IMR-90 (cell line): ENCODE measurements at regions not wholly inside any gene's neighbourhood (a gene's known extent, or its start where the extent isn't known, plus 50 kb on each side); places are given as distances from the start of the nearest gene placed in this dataset.

ENCODE experiments used
- BHLHE40 ChIP-seq: fragments of 150-350 bp; IDR thresholded peaks from 2 replicates; pipeline ENCODE4 v1.6.1; 2016; ENCODE audit warnings: mild to moderate bottlenecking, low read depth, low read length
- CEBPB ChIP-seq: IDR thresholded peaks from 2 replicates; pipeline ENCODE4 v1.6.1; 2012; ENCODE audit warnings: low read depth, low read length, improper control_type of control experiment
- CHD1 ChIP-seq: IDR thresholded peaks from 2 replicates; pipeline ENCODE4 v1.6.1; 2012; ENCODE audit warnings: low read depth, low read length, improper control_type of control experiment
- CTCF ChIP-seq: conservative IDR thresholded peaks from 2 replicates; pipeline ENCODE4 v1.5.1; 2012; ENCODE audit warnings: mild to moderate bottlenecking, low read depth, low read length, improper control_type of control experiment
- ELK1 ChIP-seq: fragments of 150-350 bp; IDR thresholded peaks from 2 replicates; pipeline ENCODE4 v1.6.1; 2016; ENCODE audit warnings: low read depth, mild to moderate bottlenecking, low read length, moderate library complexity, borderline replicate concordance
- FOS ChIP-seq: fragments of 150-350 bp; IDR thresholded peaks from 2 replicates; pipeline ENCODE4 v1.6.1; 2016; ENCODE audit warnings: low read depth, low read length
- MAZ ChIP-seq: IDR thresholded peaks from 2 replicates; pipeline ENCODE4 v1.6.1; 2012; ENCODE audit warnings: low read depth, mild to moderate bottlenecking, low read length, improper control_type of control experiment, moderate library complexity, borderline replicate concordance
- MXI1 ChIP-seq: IDR thresholded peaks from 2 replicates; pipeline ENCODE4 v1.6.1; 2012; ENCODE audit warnings: low read depth, mild to moderate bottlenecking, low read length, moderate library complexity, borderline replicate concordance
- POLR2A ChIP-seq: IDR thresholded peaks from 2 replicates; pipeline ENCODE4 v1.6.1; 2012; ENCODE audit warnings: mild to moderate bottlenecking, low read depth, low read length
- RAD21 ChIP-seq: IDR thresholded peaks from 2 replicates; pipeline ENCODE4 v1.6.1; 2012; ENCODE audit warnings: low read length, improper control_type of control experiment
- RCOR1 ChIP-seq: IDR thresholded peaks from 2 replicates; pipeline ENCODE4 v1.6.1; 2012; ENCODE audit warnings: mild to moderate bottlenecking, low read length, improper control_type of control experiment; ENCODE audit not compliant: insufficient replicate concordance
- SMC3 ChIP-seq: fragments of 150-350 bp; IDR thresholded peaks from 2 replicates; pipeline ENCODE4 v1.6.1; 2016; ENCODE audit warnings: low read depth, mild to moderate bottlenecking, antibody characterized with exemption, low read length, moderate library complexity

GRCh38 chr6:166736634-166737033 is 109.6 kb upstream of the RPS6KA2 start:
- no peak for TF ChIP-seq CTCF
- no peak for TF ChIP-seq CEBPB
- no peak for TF ChIP-seq POLR2A
- no peak for TF ChIP-seq BHLHE40
- TF ChIP-seq FOS: no peak
- TF ChIP-seq ELK1: no peak
- no peak for TF ChIP-seq MXI1
- no peak for TF ChIP-seq SMC3
- no peak for TF ChIP-seq CHD1
- no peak for TF ChIP-seq RAD21
- no peak for TF ChIP-seq MAZ
- TF ChIP-seq RCOR1: no peak
